ENCODE measurements at regions not wholly inside any gene's neighbourhood (a gene's known extent, or its start where the extent isn't known, plus 50 kb on each side); places are given as distances from the start of the nearest gene placed in this dataset.

GRCh38 chr3:127033171-127033570 is 50.3 kb downstream of the PLXNA1 start:
- no peak for DNase-seq (ENCODE audit: low read depth, low spot score)

GRCh38 chr3:127033786-127034185 is 50.9 kb downstream of the PLXNA1 start:
- DNase-seq (ENCODE audit: low read depth, low spot score), result no peak

DNA sequence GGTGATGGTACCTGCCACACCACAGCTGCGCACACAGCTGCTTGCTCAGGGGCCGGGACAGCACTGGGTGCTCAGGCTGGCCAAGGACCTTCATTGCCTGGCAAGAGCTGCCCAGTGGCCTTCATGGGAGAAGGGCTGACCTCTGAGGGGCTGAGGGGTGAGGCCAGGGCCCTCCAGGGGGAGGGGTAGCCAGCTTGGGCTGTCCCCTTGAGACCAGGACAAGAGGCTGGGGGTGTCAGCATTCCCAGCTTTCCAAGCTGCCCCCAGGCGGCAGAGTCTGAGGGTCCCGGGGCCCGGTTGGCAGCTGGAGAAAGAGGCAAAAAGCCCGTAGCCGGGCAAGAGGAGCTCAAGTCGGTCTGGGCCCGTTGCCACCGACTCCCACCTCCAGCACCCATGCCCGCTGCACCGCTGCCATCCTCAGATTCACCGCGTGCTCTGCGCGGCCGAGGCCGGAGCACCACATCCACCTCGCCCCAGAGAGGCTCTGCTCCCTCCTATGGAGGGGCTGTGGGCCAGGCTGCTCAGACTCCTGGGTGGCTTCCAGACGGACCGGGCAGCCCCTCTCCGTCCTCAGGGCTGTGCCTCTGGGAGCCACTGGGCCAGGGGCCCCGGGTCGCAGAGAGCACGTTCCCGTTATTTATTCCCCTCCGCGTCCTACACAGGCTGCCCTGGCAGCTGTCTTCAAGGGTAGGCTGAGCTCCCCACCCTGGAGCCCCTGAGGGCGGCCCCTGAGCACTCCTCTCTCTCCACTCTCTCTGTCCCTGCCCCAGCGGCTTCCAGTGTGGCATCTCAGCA is 51.5 kb downstream of the PLXNA1 start:
- DNase-seq (ENCODE audit: low read depth, low spot score), result no peak

DNA sequence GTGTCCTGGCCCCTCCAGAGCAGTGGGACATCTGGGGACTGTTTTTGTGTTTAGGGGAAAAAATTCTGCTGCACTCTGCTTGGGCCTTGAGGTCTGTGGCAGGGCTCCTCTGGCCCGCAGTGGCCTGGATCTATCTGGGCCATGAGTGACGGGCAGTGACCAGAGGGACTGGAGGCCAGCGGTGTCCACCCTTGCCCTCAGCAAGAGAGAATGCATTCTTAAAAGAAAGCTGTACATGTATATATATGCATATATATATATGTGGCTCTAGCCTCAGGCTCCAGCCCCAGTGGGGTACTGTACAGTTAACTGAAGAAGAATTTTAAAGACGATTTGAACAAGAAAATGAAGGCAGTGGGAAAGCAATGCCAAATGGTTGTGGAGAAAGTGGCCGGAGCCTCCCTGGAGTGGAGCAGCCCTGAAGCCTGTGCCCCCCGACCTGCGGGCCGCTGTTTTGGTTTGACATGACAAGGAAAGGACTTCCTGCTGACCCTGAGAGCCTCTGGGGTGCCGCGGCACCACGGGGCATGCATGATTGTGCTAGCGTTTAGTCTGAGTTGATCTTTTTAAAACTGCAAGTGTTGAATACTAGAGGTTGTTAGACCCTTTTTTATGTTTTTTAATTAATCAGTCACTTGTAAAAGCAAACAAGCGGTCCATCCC is 52.2 kb downstream of the PLXNA1 start:
- no peak for DNase-seq (ENCODE audit: low read depth, low spot score)

DNA sequence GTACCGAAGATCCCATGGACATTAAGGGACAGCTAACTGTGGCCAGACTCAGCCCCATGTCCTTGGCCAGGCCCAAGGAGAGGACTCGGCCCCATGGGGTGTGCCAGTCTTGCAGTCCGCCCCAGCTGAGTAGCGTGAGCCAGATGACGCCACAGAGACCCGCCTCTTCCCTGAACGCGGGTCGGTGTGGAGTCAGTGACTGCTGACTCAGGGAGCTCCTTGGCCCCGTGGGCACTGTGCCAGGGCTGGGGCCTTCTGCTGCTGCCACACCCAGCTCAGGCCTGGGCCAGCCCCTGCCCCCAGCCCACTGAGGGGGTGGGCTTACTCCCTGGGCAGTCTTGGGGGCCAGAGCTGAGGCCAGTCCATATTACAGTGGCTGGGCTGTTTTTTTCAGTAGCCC is 52.8 kb downstream of the PLXNA1 start:
- DNase-seq (ENCODE audit: low read depth, low spot score), result no peak

DNA sequence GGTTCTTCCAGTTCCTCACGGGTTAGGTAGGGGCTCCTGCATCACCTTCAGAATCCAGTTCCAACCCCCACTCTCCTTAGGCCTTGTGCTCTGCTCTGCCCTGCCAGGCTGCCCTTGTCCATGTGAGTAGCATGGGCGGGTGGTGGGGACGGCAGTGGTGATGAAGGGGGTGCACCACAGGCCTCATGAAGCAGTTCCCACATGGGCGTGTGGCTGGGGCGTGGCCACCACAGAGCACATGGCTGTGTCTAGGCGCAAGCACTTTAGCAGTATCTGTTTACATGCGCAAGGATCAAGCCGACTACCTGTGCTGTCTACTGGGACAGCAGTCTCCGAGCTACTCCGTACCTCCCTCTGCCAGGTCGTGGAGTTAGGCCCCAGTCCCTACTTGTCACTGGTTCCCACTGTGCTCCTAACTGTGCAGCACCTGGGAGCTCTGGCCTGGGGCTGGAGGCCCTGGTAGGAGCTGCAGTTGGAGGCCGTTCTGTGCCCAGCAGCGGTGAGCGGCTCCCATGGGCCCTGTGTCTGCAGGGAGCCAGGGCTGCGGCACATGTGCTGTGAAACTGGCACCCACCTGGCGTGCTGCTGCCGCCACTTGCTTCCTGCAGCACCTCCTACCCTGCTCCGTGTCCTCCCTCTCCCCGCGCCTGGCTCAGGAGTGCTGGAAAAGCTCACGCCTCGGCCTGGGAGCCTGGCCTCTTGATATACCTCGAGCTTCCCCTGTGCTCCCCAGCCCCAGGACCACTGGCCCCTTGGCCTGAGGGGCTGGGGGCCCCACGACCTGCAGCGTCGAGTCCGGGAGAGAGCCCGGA is 53.5 kb downstream of the PLXNA1 start:
- no peak for DNase-seq (ENCODE audit: low read depth, low spot score)

GRCh38 chr3:127037021-127037400 is 54.1 kb downstream of the PLXNA1 start:
- DNase-seq (ENCODE audit: low read depth, low spot score), result no peak

GRCh38 chr3:127037418-127037841 is 54.5 kb downstream of the PLXNA1 start:
- no peak for DNase-seq (ENCODE audit: low read depth, low spot score)

DNA sequence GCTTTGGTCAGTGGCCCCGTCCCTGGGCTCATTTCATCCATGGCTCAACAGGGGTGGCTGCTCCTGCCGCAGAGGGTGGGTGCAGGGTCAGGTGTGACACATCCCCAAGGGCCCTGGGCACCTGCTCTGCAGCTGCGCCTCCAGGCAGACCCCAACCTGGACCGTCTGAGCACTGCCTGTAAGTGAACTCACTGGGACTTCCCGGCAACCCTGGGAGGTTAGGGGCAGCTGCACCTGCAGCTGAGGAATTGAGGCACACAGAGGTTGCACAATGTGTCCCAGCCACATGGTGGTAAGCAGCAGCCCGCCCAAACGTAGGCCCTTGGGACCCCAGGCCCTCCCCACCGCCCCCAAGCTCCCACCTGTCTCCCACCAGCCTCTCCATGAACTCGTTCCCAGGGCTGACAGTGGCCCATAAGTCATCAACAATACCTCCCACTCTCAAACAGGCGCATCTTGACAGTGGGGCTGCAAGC is 55.1 kb downstream of the PLXNA1 start:
- DNase-seq (ENCODE audit: low read depth, low spot score), result no peak

DNA sequence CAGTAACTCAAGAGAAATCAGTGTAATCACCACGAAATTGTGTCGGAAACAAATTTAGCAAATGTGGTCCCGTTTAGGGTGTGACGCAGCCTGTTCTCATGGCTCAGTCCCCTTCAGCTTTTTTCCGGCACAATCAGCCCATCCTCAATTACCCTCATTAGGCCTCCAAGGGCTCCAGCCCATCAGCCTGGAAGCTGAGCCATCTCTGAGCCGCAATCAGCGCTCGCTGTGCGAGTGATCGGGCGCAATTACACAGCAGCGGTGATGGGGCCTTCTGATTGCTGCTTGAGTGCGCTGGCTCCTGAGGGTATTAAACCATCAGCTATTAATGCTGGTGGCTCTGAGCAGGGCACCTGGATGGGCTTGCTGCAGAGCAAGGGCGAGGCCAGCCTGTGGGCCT is 55.6 kb downstream of the PLXNA1 start:
- DNase-seq (ENCODE audit: low read depth, low spot score), result no peak

- no peak for DNase-seq (ENCODE audit: low read depth, low spot score)
Observed at GRCh38 chr3:127038923-127039581, 56.1 kb downstream of the PLXNA1 start.

DNA sequence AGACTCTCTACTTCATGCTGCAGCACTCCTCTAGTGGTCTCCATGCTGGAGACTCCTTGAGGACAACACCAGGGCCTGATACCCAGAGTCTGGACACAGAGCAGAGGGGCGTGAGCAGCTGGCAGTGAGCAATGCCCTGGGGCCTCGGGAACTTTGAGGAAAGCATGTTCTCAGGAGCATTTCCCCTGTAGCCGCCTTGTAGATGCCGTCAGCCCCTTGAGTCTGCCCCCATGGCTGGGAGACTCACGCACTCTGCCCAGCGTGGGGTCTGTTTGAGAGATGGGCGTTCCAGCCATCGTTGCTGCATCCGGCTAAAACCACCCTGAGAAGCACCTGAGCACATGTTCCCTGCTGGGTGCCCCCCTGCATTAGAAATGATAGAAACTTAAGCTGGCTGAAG is 56.8 kb downstream of the PLXNA1 start:
- no peak for DNase-seq (ENCODE audit: low read depth, low spot score)

- no peak for DNase-seq (ENCODE audit: low read depth, low spot score)
Observed at GRCh38 chr3:127040216-127040615, 57.3 kb downstream of the PLXNA1 start.

- DNase-seq (ENCODE audit: low read depth, low spot score), result no peak
Observed at GRCh38 chr3:127041264-127041820, 58.4 kb downstream of the PLXNA1 start.

- DNase-seq (ENCODE audit: low read depth, low spot score), result no peak
Observed at GRCh38 chr3:127041933-127042332, 59.0 kb downstream of the PLXNA1 start.

DNA sequence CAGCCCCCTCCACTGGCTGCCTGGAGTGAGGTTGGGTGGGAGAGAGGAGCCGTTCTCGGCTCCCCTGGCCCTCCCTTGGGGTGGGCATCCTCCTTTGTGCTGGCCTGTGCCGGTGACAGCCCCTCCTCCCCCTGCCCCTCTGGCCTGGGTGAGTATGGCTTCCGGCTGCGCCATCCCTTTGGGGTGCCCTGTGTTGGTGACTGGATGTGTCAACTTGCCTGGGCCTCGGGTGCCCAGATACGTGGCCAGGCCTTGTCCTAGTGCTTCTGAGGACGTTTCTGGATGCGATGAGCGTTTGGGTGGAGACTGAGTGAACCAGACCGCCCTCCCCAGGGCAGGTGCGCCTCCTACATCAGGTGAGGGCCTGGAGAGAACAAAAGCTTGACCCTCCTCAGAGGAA is 59.7 kb downstream of the PLXNA1 start:
- no peak for DNase-seq (ENCODE audit: low read depth, low spot score)

- DNase-seq (ENCODE audit: low read depth, low spot score), result peak; percentile 70
Observed at GRCh38 chr3:127043041-127043641, 60.2 kb downstream of the PLXNA1 start.

DNA sequence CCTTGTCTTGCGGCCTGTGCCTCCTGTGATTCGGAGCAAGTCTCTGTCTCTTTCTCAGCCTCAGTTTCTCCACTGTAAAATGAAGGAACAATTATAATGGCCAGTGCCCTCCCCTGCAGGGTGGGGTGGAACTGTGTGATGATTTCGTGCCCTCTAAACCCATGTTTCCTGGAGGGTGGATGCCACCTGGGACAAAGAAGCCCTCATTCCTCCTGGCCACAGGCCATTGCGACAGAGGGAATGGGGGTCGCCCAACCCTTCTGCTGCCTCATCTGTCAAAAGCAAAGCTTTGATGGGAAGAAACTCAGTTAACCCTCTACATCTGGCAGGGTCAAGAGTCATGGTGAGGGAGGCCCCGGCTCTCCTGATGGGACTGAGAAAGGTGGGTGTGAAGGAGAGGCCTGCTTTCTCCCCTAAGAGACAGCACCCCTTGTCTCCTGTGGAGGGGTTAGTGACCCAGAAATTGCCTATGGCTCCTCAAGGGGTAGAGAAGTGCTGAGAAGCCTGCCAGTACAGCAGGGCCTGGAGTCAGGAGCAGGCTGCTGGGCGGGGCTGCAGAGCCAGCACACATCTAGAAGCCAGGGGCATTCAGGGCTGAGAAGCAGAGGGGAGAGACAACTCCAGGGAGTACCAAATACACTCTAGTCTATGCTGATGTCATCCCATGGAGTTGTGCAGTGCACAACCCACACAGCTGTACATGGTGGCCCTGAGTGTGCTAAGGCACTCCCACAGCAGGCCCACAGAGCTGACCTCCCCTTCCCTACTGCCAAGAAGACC is 61.0 kb downstream of the PLXNA1 start:
- peak; percentile 27 for DNase-seq (ENCODE audit: low read depth, low spot score)

- DNase-seq (ENCODE audit: low read depth, low spot score), result peak; percentile 89
Observed at GRCh38 chr3:127044996-127045395, 62.1 kb downstream of the PLXNA1 start.

GRCh38 chr3:127045435-127046045 is 62.6 kb downstream of the PLXNA1 start:
- DNase-seq (ENCODE audit: low read depth, low spot score), result no peak

Measured in ELF-1 (cell line).